HepG2 (cell line): ENCODE measurements at regions not wholly inside any gene's neighbourhood (a gene's known extent, or its start where the extent isn't known, plus 50 kb on each side); places are given as distances from the start of the nearest gene placed in this dataset.

Source experiments
- CTCF ChIP-seq: sonication (generic); formaldehyde crosslinking; IDR thresholded peaks from 2 replicates; pipeline ENCODE4 v1.5.0; 2020; ENCODE audit warnings: mild to moderate bottlenecking, missing genetic modification reagents, moderate library complexity
- EP300 ChIP-seq, 3 experiments: sonication (generic) in 1 of 3; formaldehyde crosslinking in 1 of 3; IDR thresholded peaks; 2 replicates each; pipeline versions ENCODE4 v1.5.1 to v1.6.1; 2011 to 2020; ENCODE audit warnings: low read depth in 2 of 3, low read length in 2 of 3, borderline replicate concordance in 1 of 3, improper control_type of control experiment in 1 of 3, mild to moderate bottlenecking in 1 of 3, missing genetic modification reagents in 1 of 3, moderate library complexity in 1 of 3
- JUN ChIP-seq: sonication (generic); formaldehyde crosslinking; IDR thresholded peaks from 2 replicates; pipeline ENCODE4 v1.4.0; 2020; ENCODE audit warnings: mild to moderate bottlenecking, missing genetic modification reagents
- MAX ChIP-seq: IDR thresholded peaks from 2 replicates; pipeline ENCODE4 v1.6.1; 2012; ENCODE audit warnings: inconsistent platforms
- MXI1 ChIP-seq: IDR thresholded peaks from 3 replicates; pipeline ENCODE4 v1.6.1; 2012; ENCODE audit warnings: low read depth, low read length, inconsistent platforms, borderline replicate concordance
- SIN3B ChIP-seq: fragments of 150-350 bp; IDR thresholded peaks from 2 replicates; pipeline ENCODE4 v1.6.1; 2014; ENCODE audit warnings: low read length
- SNAPC5 ChIP-seq: sonication (generic); formaldehyde crosslinking; IDR thresholded peaks from 2 replicates; pipeline ENCODE4 v1.8.1; 2023; ENCODE audit warnings: mild to moderate bottlenecking, missing genetic modification reagents, borderline replicate concordance
- SRY ChIP-seq: sonication (generic); formaldehyde crosslinking; IDR thresholded peaks from 2 replicates; pipeline ENCODE4 v1.8.0; 2022; ENCODE audit warnings: mild to moderate bottlenecking, missing genetic modification reagents
- TGIF2 ChIP-seq: IDR thresholded peaks from 2 replicates; pipeline ENCODE4 v1.6.1; 2016; ENCODE audit warnings: control low read depth, missing compliant biosample characterization
- ZNF12 ChIP-seq: sonication (generic); formaldehyde crosslinking; IDR thresholded peaks from 2 replicates; pipeline ENCODE4 v1.5.0; 2020; ENCODE audit warnings: missing genetic modification reagents

- TF ChIP-seq CTCF (CRISPR knock-in tag) (no peak), JUN (CRISPR knock-in tag) (no peak), TGIF2 (no peak), SIN3B (no peak), SNAPC5 (no peak), ZNF12 (CRISPR knock-in tag) (no peak), SRY (CRISPR knock-in tag) (no peak), MAX (no peak), MXI1 (no peak), EP300 (IDR thresholded peaks at IDR 0.05; ENCODE audit: low read depth in 2 of 2, low read length in 2 of 2) (no peak), EP300 (CRISPR knock-in tag; IDR thresholded peaks at IDR 0.05; ENCODE audit: borderline replicate concordance) (no peak)
Observed at GRCh38 chr13:40878321-40878720, 88.9 kb downstream of the SLC25A15 start.
